Gastrocnemius medialis (tissue), 4 donors: ENCODE measurements at regions not wholly inside any gene's neighbourhood (a gene's known extent, or its start where the extent isn't known, plus 50 kb on each side); places are given as distances from the start of the nearest gene placed in this dataset.

Source experiments
- POLR2A ChIP-seq, 2 donors: fragments of 450-650 bp; IDR thresholded peaks; one replicate each; pipeline ENCODE4 v1.6.1; 2017; ENCODE audit warnings: antibody characterized with exemption in 2 of 2, mild to moderate bottlenecking in 2 of 2, moderate library complexity in 2 of 2
- TF ChIP-seq, protein P1 (sequence below), 5 experiments: fragments of 450-650 bp in 3 of 5; fragments of 200-600 bp in 2 of 5; sonication (generic) in 2 of 5; IDR thresholded peaks in 4 of 5; conservative IDR thresholded peaks in 1 of 5; 1 replicate in 4 of 5; 2 replicates in 1 of 5; pipeline ENCODE4 v1.5.1; 2016 to 2019; ENCODE audit warnings: antibody characterized with exemption in 5 of 5, mild to moderate bottlenecking in 3 of 5, moderate library complexity in 3 of 5

DNA sequence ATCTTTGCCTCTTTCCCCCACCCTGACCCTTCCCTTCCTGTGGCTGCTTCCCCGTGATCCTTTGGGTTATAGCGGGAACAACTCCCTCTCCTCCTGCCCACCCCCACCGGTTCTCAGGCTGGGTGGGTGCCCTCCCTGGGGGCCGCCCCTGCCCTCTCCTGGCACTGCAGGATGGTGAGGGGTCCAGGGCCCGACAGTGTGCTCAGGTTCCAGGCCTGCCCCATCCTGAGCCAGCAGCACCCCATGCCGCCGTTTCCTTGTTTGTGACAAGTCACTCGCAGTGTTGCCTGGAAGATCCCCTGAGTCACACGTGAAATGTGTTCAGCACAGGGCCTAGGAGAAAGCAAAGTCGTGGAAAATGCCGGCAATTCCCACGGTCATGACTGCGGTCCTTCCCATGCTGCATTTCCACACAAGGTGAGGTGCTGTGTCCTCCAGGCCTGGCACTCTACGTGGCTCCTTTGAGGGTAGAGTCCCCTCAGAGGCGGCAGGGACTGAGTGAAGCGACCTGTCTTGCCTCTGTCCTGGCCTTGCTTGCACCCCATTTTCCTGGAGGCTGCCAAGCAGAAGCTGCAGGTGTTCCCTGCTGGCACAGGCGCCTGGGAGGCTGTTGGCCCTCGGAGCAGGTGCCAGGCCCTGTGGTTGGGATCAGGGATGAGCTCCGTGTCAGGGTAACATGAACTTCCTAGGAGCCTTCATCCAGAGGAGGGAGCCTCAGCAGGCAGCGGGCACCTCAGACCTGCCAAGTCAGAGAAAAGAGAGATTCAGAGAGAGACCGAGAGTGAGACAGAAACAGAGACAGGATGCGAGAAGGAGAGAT lies 80.5 kb upstream of the LINC01488 start:
- TF ChIP-seq POLR2A (IDR thresholded peaks at IDR 0.05), result no peak
- TF ChIP-seq, protein P1, sequence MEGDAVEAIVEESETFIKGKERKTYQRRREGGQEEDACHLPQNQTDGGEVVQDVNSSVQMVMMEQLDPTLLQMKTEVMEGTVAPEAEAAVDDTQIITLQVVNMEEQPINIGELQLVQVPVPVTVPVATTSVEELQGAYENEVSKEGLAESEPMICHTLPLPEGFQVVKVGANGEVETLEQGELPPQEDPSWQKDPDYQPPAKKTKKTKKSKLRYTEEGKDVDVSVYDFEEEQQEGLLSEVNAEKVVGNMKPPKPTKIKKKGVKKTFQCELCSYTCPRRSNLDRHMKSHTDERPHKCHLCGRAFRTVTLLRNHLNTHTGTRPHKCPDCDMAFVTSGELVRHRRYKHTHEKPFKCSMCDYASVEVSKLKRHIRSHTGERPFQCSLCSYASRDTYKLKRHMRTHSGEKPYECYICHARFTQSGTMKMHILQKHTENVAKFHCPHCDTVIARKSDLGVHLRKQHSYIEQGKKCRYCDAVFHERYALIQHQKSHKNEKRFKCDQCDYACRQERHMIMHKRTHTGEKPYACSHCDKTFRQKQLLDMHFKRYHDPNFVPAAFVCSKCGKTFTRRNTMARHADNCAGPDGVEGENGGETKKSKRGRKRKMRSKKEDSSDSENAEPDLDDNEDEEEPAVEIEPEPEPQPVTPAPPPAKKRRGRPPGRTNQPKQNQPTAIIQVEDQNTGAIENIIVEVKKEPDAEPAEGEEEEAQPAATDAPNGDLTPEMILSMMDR (IDR thresholded peaks at IDR 0.05 in 4 of 5, conservative IDR thresholded peaks at IDR 0.05 in 1 of 5), result no peak
